HCT116 (cell line): ENCODE measurements at regions not wholly inside any gene's neighbourhood (a gene's known extent, or its start where the extent isn't known, plus 50 kb on each side); places are given as distances from the start of the nearest gene placed in this dataset.

Source experiments
- ATAC-seq: fragments of 200-7000 bp; cut with Tn5 transposase; 2 replicates; pipeline ENCODE4 v1.9.1; 2020; ENCODE audit warnings: mild to moderate bottlenecking, moderate library complexity
- BruUV-seq: library from RNA; stranded (reverse); fragments of 400-500 nt; replicated peaks from 2 replicates; lab custom pipeline; 2021; lab: Mats Ljungman, UMichigan
- CTCF ChIA-PET: fragments of 300-600 bp; sonication (Branson Sonifier 250); formaldehyde crosslinking; loops from one replicate; lab custom pipeline; 2021; ENCODE audit warnings: antibody characterized with exemption; lab: Charles Lee
- POLR2A ChIA-PET: fragments of 300-600, 350-600 bp; sonication (Branson Sonifier 250); formaldehyde crosslinking; loops from one replicate; lab custom pipeline; 2021; ENCODE audit warnings: antibody characterized with exemption; lab: Charles Lee
- RAD21 ChIA-PET, 2 experiments: fragments of 300-600 bp; sonication (Branson Sonifier 250); formaldehyde crosslinking; loops; one replicate each; lab custom pipeline; 2023; ENCODE audit warnings: low total read pairs in 2 of 2; ENCODE audit not compliant: uncharacterized antibody in 2 of 2, unreplicated experiment in 2 of 2, low non-redundant PET in 1 of 2; lab: Charles Lee
- DNase-seq: peaks from one replicate; pipeline ENCODE4 v3.0.0-alpha.2; 2010; ENCODE audit warnings: low read depth, low spot score
- H2AFZ ChIP-seq: fragments of 200-600 bp; shearing (Covaris generic), sonication (generic); 2 replicates; pipeline ENCODE4 v1.6.1; 2017; ENCODE audit warnings: low read depth, mixed run types, mixed read lengths, antibody characterized with exemption, low read length; ENCODE audit not compliant: poor library complexity, severe bottlenecking
- H3K27ac ChIP-seq: 2 replicates; pipeline ENCODE4 v1.5.1; 2012; ENCODE audit warnings: low read depth, low read length
- H3K27me3 ChIP-seq: fragments of 200-600 bp; sonication (generic); 2 replicates; pipeline ENCODE4 v1.6.1; 2016; ENCODE audit warnings: mixed run types, low read length, mixed read lengths; ENCODE audit not compliant: insufficient read depth
- H3K36me3 ChIP-seq, 2 experiments: fragments of 200-500 bp in 1 of 2; fragments of 200-600 bp in 1 of 2; sonication (Bioruptor generic) in 1 of 2; sonication (generic) in 1 of 2; 2 replicates each; pipeline versions ENCODE4 v1.5.1 to v1.6.1; 2014 to 2016; ENCODE audit warnings: low read length in 2 of 2, inconsistent platforms in 1 of 2, mixed read lengths in 1 of 2, mixed run types in 1 of 2; ENCODE audit not compliant: insufficient read depth in 2 of 2, control insufficient read depth in 1 of 2
- H3K4me1 ChIP-seq, 2 experiments: fragments of 200-600 bp in 1 of 2; sonication (generic) in 1 of 2; 2 replicates each; pipeline versions ENCODE4 v1.5.1 to v1.6.1; 2012 to 2017; ENCODE audit warnings: low read length in 2 of 2, inconsistent platforms in 1 of 2, mild to moderate bottlenecking in 1 of 2, mixed read lengths in 1 of 2, mixed run types in 1 of 2, moderate library complexity in 1 of 2; ENCODE audit not compliant: insufficient read depth in 2 of 2, control insufficient read depth in 1 of 2
- H3K4me2 ChIP-seq: fragments of 200-600 bp; sonication (generic); 2 replicates; pipeline ENCODE4 v1.6.1; 2017; ENCODE audit warnings: mixed run types, low read length, mixed read lengths
- H3K4me3 ChIP-seq, 2 experiments: fragments of 200-600 bp in 1 of 2; sonication (generic) in 1 of 2; replicated peaks in 1 of 2; 2 replicates each; pipeline ENCODE4 v1.5.1; 2011 to 2016; ENCODE audit warnings: low read length in 2 of 2, control low read depth in 1 of 2, low read depth in 1 of 2, mild to moderate bottlenecking in 1 of 2, mixed read lengths in 1 of 2, mixed run types in 1 of 2
- H3K79me2 ChIP-seq: fragments of 200-600 bp; sonication (generic); 2 replicates; pipeline ENCODE4 v1.6.1; 2017; ENCODE audit warnings: mild to moderate bottlenecking, mixed run types, low read length, moderate library complexity, mixed read lengths; ENCODE audit not compliant: insufficient read depth
- H3K9ac ChIP-seq: fragments of 200-600 bp; sonication (generic); 2 replicates; pipeline ENCODE4 v1.6.1; 2016; ENCODE audit warnings: low read length, mixed read lengths
- H3K9me2 ChIP-seq: fragments of 200-600 bp; sonication (generic), shearing (Covaris generic); 2 replicates; pipeline ENCODE4 v1.6.1; 2017; ENCODE audit warnings: mixed run types, mild to moderate bottlenecking, moderate library complexity; ENCODE audit not compliant: insufficient read depth
- H3K9me3 ChIP-seq, 2 experiments: fragments of 200-500 bp in 1 of 2; fragments of 200-600 bp in 1 of 2; sonication (Bioruptor generic) in 1 of 2; sonication (generic) in 1 of 2; 2 replicates each; pipeline ENCODE4 v1.6.1; 2014 to 2017; ENCODE audit warnings: low read length in 2 of 2, mixed read lengths in 2 of 2, inconsistent platforms in 1 of 2, low read depth in 1 of 2, mild to moderate bottlenecking in 1 of 2, mixed run types in 1 of 2, moderate library complexity in 1 of 2; ENCODE audit not compliant: control insufficient read depth in 1 of 2, insufficient read depth in 1 of 2
- H4K20me1 ChIP-seq: fragments of 200-600 bp; sonication (generic), shearing (Covaris generic); 2 replicates; pipeline ENCODE4 v1.6.1; 2017; ENCODE audit warnings: mixed run types, mild to moderate bottlenecking, moderate library complexity; ENCODE audit not compliant: insufficient read depth
- ELF1 ChIP-seq: IDR thresholded peaks from 2 replicates; pipeline ENCODE4 v1.6.1; 2012; ENCODE audit warnings: low read depth, borderline replicate concordance
- ZFX ChIP-seq: fragments of 450-650 bp; IDR thresholded peaks from 2 replicates; pipeline ENCODE4 v1.6.1; 2017
- intact Hi-C: fragments of 100-400 bp; cut with micrococcal nuclease; formaldehyde crosslinking; loops from 2 replicates; pipeline ENCODE4 v1.10.0; 2022
- TF ChIP-seq, protein P1 (sequence below): IDR thresholded peaks from 2 replicates; pipeline ENCODE4 v1.6.1; 2011; ENCODE audit warnings: mild to moderate bottlenecking, low read length, moderate library complexity; ENCODE audit not compliant: insufficient replicate concordance; ENCODE audit errors: extremely low read depth
- TF ChIP-seq, protein P2 (sequence below), 3 experiments: fragments of 200-600 bp in 1 of 3; sonication (generic) in 1 of 3; IDR thresholded peaks in 2 of 3; conservative IDR thresholded peaks in 1 of 3; 2 replicates each; pipeline ENCODE4 v1.5.1; 2012 to 2017; ENCODE audit warnings: low read depth in 2 of 3, low read length in 2 of 3, antibody characterized with exemption in 1 of 3, borderline replicate concordance in 1 of 3, control low read depth in 1 of 3, mild to moderate bottlenecking in 1 of 3, mixed read lengths in 1 of 3, mixed run types in 1 of 3, moderate library complexity in 1 of 3; ENCODE audit not compliant: insufficient read depth in 1 of 3
- TF ChIP-seq, protein P3 (sequence below): IDR thresholded peaks from 2 replicates; pipeline ENCODE4 v1.6.1; 2012

DNA sequence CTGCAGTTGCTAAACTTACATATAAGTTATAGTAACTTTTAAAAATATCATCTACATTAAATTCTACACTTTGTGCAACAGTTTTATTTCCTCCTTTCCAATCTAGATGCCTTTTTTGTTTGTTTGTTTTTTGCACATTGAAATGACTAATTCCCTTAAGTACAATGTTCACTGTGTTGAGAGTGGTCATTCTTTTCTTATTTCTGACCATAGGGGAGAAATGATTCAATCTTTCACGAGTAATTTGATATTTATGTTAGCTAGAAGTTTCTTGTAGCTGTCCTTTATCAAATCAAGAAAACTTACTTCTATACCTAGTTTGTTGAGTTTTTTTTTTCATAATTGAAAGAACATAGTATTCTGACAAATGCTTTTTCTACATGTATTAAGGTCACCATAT lies 85.0 kb upstream of the CBLB start:
- no peak for DNase-seq

More for the DNA sequence above, 85.0 kb upstream of the CBLB start:
- no peak overlapping the region for H2AFZ ChIP-seq
- CTCF ChIA-PET = no interaction called here
- BruUV-seq = no TSS peak
- no peak for ATAC-seq
- H3K79me2 ChIP-seq = no peaks in the 10 kb centered on the region
- H3K27me3 ChIP-seq = no peaks in the 10 kb centered on the region
- H3K36me3 ChIP-seq = no peaks in the 10 kb centered on the region
- no peaks in the 10 kb centered on the region for H3K9me3 ChIP-seq
- no peaks in the 10 kb centered on the region for H4K20me1 ChIP-seq
- TF ChIP-seq ELF1 (no peak), ZFX (no peak)
- TF ChIP-seq, protein P1, sequence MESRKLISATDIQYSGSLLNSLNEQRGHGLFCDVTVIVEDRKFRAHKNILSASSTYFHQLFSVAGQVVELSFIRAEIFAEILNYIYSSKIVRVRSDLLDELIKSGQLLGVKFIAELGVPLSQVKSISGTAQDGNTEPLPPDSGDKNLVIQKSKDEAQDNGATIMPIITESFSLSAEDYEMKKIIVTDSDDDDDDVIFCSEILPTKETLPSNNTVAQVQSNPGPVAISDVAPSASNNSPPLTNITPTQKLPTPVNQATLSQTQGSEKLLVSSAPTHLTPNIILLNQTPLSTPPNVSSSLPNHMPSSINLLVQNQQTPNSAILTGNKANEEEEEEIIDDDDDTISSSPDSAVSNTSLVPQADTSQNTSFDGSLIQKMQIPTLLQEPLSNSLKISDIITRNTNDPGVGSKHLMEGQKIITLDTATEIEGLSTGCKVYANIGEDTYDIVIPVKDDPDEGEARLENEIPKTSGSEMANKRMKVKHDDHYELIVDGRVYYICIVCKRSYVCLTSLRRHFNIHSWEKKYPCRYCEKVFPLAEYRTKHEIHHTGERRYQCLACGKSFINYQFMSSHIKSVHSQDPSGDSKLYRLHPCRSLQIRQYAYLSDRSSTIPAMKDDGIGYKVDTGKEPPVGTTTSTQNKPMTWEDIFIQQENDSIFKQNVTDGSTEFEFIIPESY = no peak
- TF ChIP-seq, protein P2, sequence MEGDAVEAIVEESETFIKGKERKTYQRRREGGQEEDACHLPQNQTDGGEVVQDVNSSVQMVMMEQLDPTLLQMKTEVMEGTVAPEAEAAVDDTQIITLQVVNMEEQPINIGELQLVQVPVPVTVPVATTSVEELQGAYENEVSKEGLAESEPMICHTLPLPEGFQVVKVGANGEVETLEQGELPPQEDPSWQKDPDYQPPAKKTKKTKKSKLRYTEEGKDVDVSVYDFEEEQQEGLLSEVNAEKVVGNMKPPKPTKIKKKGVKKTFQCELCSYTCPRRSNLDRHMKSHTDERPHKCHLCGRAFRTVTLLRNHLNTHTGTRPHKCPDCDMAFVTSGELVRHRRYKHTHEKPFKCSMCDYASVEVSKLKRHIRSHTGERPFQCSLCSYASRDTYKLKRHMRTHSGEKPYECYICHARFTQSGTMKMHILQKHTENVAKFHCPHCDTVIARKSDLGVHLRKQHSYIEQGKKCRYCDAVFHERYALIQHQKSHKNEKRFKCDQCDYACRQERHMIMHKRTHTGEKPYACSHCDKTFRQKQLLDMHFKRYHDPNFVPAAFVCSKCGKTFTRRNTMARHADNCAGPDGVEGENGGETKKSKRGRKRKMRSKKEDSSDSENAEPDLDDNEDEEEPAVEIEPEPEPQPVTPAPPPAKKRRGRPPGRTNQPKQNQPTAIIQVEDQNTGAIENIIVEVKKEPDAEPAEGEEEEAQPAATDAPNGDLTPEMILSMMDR (IDR thresholded peaks at IDR 0.05 in 2 of 3, conservative IDR thresholded peaks at IDR 0.05 in 1 of 3; ENCODE audit: borderline replicate concordance in 1 of 3, insufficient read depth in 1 of 3, low read depth in 2 of 3, low read length in 2 of 3) = no peak
- TF ChIP-seq, protein P3, sequence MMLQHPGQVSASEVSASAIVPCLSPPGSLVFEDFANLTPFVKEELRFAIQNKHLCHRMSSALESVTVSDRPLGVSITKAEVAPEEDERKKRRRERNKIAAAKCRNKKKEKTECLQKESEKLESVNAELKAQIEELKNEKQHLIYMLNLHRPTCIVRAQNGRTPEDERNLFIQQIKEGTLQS = no peak
- RAD21 ChIA-PET = no interaction called here
- H3K27ac ChIP-seq = no peak overlapping the region
- H3K4me3 ChIP-seq = no peak overlapping the region
- no peaks in the 10 kb centered on the region for H3K4me1 ChIP-seq
- H3K9ac ChIP-seq = no peak overlapping the region
- POLR2A ChIA-PET = no interaction called here
- H3K9me2 ChIP-seq = no peaks in the 10 kb centered on the region
- H3K4me2 ChIP-seq = no peak overlapping the region
- intact Hi-C loops = no loop called here
